Erythroblast (primary cell): ENCODE measurements at regions not wholly inside any gene's neighbourhood (a gene's known extent, or its start where the extent isn't known, plus 50 kb on each side); places are given as distances from the start of the nearest gene placed in this dataset.

Experiments
- GATA1 ChIP-seq: IDR thresholded peaks from 2 replicates; pipeline ENCODE4 v1.6.1; 2011; ENCODE audit warnings: low read depth, mild to moderate bottlenecking, control low read depth, low read length, moderate library complexity
- POLR2A ChIP-seq: IDR thresholded peaks from 2 replicates; pipeline ENCODE4 v1.6.1; 2011; ENCODE audit warnings: mild to moderate bottlenecking, low read length

DNA sequence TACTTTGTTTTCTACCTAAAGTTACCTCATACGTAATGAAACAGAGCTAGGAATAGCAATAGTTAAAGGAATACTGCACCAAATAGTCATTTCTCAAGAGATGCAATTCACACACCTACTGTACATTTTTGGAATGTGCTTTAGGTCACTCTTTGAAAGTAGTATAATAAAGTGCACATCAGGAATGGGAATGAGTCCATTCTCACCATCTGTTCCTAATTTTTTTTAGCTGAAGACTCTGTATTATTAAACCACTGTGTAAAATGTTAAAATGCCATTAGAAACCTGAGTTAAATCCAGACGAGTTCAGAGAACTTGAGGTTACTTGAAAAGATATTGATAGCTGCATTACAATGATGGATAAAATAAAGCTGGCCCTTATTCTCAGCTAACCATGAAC is 51.9 kb upstream of the EPHA7 start:
- no peak for TF ChIP-seq POLR2A
- no peak for TF ChIP-seq GATA1
